Suprapubic skin (tissue), 4 donors: ENCODE measurements at regions not wholly inside any gene's neighbourhood (a gene's known extent, or its start where the extent isn't known, plus 50 kb on each side); places are given as distances from the start of the nearest gene placed in this dataset.

ENCODE experiments used
- EP300 ChIP-seq: sonication (generic); formaldehyde crosslinking; IDR thresholded peaks from one replicate; pipeline ENCODE4 v1.6.1; 2017; ENCODE audit warnings: antibody characterized with exemption
- POLR2A ChIP-seq, 2 donors: fragments of 450-650 bp; IDR thresholded peaks; one replicate each; pipeline ENCODE4 v1.6.1; 2017; ENCODE audit warnings: antibody characterized with exemption in 2 of 2, mild to moderate bottlenecking in 2 of 2, moderate library complexity in 2 of 2
- POLR2AphosphoS5 ChIP-seq, 3 donors: sonication (generic); formaldehyde crosslinking; IDR thresholded peaks; one replicate each; pipeline ENCODE4 v1.6.1; 2017; ENCODE audit warnings: antibody characterized with exemption in 3 of 3
- TF ChIP-seq, protein P1 (sequence below), 2 donors: fragments of 200-600 bp in 1 of 2; fragments of 450-650 bp in 1 of 2; sonication (generic) in 1 of 2; IDR thresholded peaks; one replicate each; pipeline ENCODE4 v1.5.1; 2016 to 2019; ENCODE audit warnings: antibody characterized with exemption in 2 of 2, mild to moderate bottlenecking in 1 of 2, moderate library complexity in 1 of 2

DNA sequence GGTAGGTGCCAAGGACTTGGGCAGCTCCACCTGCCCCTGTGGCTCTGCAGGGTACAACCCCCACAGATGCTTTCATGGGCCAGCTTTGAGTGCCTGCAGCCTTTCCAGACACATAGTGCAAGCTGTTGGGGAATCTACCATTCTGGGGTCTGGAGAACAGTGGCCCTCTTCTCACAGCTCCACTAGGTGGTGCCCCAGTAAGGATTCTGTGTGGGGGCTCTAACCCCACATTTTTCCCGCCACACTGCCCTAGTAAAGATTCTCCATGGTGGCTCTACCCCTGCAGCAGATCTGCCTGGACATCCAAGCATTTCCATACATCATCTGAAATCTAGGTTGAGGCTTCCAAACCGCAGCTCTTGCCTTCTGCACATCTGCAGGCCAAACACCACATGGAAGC, 149.7 kb upstream of the FNDC3A start:
- TF ChIP-seq POLR2A (IDR thresholded peaks at IDR 0.05) = no peak
- TF ChIP-seq POLR2AphosphoS5 (IDR thresholded peaks at IDR 0.05) = no peak
- TF ChIP-seq, protein P1, sequence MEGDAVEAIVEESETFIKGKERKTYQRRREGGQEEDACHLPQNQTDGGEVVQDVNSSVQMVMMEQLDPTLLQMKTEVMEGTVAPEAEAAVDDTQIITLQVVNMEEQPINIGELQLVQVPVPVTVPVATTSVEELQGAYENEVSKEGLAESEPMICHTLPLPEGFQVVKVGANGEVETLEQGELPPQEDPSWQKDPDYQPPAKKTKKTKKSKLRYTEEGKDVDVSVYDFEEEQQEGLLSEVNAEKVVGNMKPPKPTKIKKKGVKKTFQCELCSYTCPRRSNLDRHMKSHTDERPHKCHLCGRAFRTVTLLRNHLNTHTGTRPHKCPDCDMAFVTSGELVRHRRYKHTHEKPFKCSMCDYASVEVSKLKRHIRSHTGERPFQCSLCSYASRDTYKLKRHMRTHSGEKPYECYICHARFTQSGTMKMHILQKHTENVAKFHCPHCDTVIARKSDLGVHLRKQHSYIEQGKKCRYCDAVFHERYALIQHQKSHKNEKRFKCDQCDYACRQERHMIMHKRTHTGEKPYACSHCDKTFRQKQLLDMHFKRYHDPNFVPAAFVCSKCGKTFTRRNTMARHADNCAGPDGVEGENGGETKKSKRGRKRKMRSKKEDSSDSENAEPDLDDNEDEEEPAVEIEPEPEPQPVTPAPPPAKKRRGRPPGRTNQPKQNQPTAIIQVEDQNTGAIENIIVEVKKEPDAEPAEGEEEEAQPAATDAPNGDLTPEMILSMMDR (IDR thresholded peaks at IDR 0.05) = no peak
- TF ChIP-seq EP300 = no peak
